ENCODE measurements at regions not wholly inside any gene's neighbourhood (a gene's known extent, or its start where the extent isn't known, plus 50 kb on each side); places are given as distances from the start of the nearest gene placed in this dataset.

DNA sequence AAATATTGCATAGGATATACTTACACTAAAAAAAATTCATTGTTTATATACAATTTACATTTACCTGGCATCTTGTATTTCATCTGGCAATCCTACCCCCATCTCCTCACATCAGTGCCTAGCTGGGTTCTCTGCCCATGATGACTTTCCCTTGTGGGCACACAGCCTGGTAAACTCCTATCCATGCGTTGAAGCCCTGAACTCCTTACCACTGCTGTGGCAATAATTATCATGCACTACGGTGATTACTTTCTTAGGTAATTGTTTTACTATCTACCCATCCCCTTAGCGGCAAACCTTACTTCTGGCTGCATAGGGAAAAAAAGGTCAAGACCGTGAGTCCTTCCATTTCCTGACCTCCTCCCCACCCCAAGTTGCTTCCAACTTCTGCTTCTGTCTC lies 63.6 kb upstream of the DAB2IP start:
- in situ Hi-C loops (cut with HindIII; ENCODE audit: extremely low pct_ligation_motif_present, low pct_unique_long_range_greater_than_20kb) (no loop called here), intact Hi-C loops (cut with micrococcal nuclease; ENCODE audit: unreplicated experiment) (no loop called here)
- Histone ChIP-seq H3K9ac (ENCODE audit: insufficient read depth, low read depth, low read length) (no peak overlapping the region), H2AFZ (ENCODE audit: low read length) (no peak overlapping the region), H3K9me3 (ENCODE audit: low read length) (no peaks in the 10 kb centered on the region), H3K27me3 (ENCODE audit: control insufficient read depth in 1 of 2, insufficient read depth in 2 of 2, low read length in 2 of 2) (peaks cover 1 to 55% of the 10 kb centered on the region in 2 experiments; a peak in 4 of 5 replicates), H3K4me3 (replicated peaks in 1 of 3; ENCODE audit: insufficient read depth in 1 of 3, low read depth in 2 of 3, low read length in 3 of 3) (no peak overlapping the region), H3K36me3 (replicated peaks in 1 of 2; ENCODE audit: control insufficient read depth in 1 of 2, insufficient read depth in 2 of 2, low read length in 2 of 2) (no peaks in the 10 kb centered on the region), H3K4me1 (ENCODE audit: insufficient read depth, low read length) (peaks cover 2% of the 10 kb centered on the region), H3K27ac (ENCODE audit: extremely low read length, insufficient read depth, low read length) (no peak overlapping the region), H3K79me2 (ENCODE audit: insufficient read depth, low read length) (no peaks in the 10 kb centered on the region), H4K20me1 (ENCODE audit: insufficient read depth, low read length) (no peaks in the 10 kb centered on the region), H3K4me2 (ENCODE audit: low read depth, low read length) (no peak overlapping the region)
- TF ChIP-seq SOX13 (IDR thresholded peaks at IDR 0.05) (no peak), SOX13 (CRISPR knock-in tag; conservative IDR thresholded peaks at IDR 0.05 in 1 of 2, IDR thresholded peaks at IDR 0.05 in 1 of 2) (no peak), SP140L (CRISPR knock-in tag; IDR thresholded peaks at IDR 0.05; ENCODE audit: borderline replicate concordance) (no peak), PCBP2 (optimal IDR thresholded peaks at IDR 0.05; ENCODE audit: low read depth, low read length, poor library complexity, severe bottlenecking) (no peak), ELF3 (CRISPR knock-in tag; IDR thresholded peaks at IDR 0.05) (no peak), ZNF670 (CRISPR knock-in tag; IDR thresholded peaks at IDR 0.05; ENCODE audit: borderline replicate concordance) (no peak), XBP1 (CRISPR knock-in tag; IDR thresholded peaks at IDR 0.05) (no peak)
- TF ChIP-seq, protein P1, sequence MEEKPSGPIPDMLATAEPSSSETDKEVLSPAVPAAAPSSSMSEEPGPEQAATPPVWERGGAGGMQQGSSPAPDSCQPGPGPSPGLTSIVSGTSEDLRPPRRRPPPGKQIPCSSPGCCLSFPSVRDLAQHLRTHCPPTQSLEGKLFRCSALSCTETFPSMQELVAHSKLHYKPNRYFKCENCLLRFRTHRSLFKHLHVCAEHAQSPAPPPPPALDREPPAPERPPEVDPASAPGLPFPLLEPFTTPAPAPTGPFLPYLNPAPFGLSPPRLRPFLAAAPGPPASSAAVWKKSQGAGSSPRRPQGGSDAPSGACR (CRISPR knock-in tag; IDR thresholded peaks at IDR 0.05): no peak
- POLR2A ChIA-PET: no interaction called here
- CTCF ChIA-PET (ENCODE audit: low intra/inter-chr PET ratio, low total read pairs): no interaction called here
- FAIRE-seq: no peak
- no peak for ATAC-seq
- BruUV-seq (replicated peaks): no TSS peak
- DNase-seq (ENCODE audit: low spot score): no peak
- WGBS (ENCODE audit: low lambda C conversion rate): 27% methylated on average over 4 of the region's 4 CpGs

DNA sequence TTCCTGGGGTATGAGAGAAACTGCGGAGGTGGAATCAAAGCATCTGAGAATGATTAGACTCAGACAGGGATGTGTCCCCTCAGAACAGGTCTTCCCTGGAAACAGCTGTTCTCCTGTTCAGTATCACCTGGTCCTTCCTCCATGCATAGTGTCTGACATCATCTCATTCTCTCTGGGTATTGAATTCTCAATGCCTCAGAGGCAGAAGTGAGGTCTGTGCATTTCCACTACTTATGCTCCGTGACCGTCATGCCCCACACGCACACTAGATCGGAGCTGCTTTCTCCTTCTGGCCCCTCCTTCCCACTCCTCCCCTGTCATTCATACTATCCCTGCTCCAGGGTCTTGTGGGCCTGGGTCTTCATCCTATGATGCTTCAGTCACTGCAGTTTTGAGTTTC lies 61.4 kb upstream of the DAB2IP start:
- no peaks in the 10 kb centered on the region for H3K36me3 ChIP-seq (replicated peaks in 1 of 2; ENCODE audit: control insufficient read depth in 1 of 2, insufficient read depth in 2 of 2, low read length in 2 of 2)
- 46% methylated on average over 5 of the region's 5 CpGs for WGBS (ENCODE audit: low lambda C conversion rate)
- POLR2A ChIA-PET: no interaction called here
- H3K27ac ChIP-seq (ENCODE audit: extremely low read length, insufficient read depth, low read length): no peak overlapping the region
- no peak overlapping the region for H2AFZ ChIP-seq (ENCODE audit: low read length)
- no peaks in the 10 kb centered on the region for H3K4me1 ChIP-seq (ENCODE audit: insufficient read depth, low read length)
- H4K20me1 ChIP-seq (ENCODE audit: insufficient read depth, low read length): no peaks in the 10 kb centered on the region
- CTCF ChIA-PET (ENCODE audit: low intra/inter-chr PET ratio, low total read pairs): no interaction called here
- H3K27me3 ChIP-seq (ENCODE audit: control insufficient read depth in 1 of 2, insufficient read depth in 2 of 2, low read length in 2 of 2): peaks cover 1 to 54% of the 10 kb centered on the region in 2 experiments; a peak in 4 of 5 replicates
- H3K9me3 ChIP-seq (ENCODE audit: low read length): no peaks in the 10 kb centered on the region
- in situ Hi-C loops (cut with HindIII; ENCODE audit: extremely low pct_ligation_motif_present, low pct_unique_long_range_greater_than_20kb): no loop called here
- no peak overlapping the region for H3K4me3 ChIP-seq (replicated peaks in 1 of 3; ENCODE audit: insufficient read depth in 1 of 3, low read depth in 2 of 3, low read length in 3 of 3)
- DNase-seq (ENCODE audit: low spot score): no peak
- H3K79me2 ChIP-seq (ENCODE audit: insufficient read depth, low read length): no peaks in the 10 kb centered on the region
- H3K4me2 ChIP-seq (ENCODE audit: low read depth, low read length): no peak overlapping the region
- no TSS peak for BruUV-seq (replicated peaks)
- intact Hi-C loops (cut with micrococcal nuclease; ENCODE audit: unreplicated experiment): no loop called here
- FAIRE-seq: no peak
- no peak overlapping the region for H3K9ac ChIP-seq (ENCODE audit: insufficient read depth, low read depth, low read length)
- no peak for ATAC-seq
- TF ChIP-seq HHEX (CRISPR knock-in tag; IDR thresholded peaks at IDR 0.05): no peak
- TF ChIP-seq, protein P2, sequence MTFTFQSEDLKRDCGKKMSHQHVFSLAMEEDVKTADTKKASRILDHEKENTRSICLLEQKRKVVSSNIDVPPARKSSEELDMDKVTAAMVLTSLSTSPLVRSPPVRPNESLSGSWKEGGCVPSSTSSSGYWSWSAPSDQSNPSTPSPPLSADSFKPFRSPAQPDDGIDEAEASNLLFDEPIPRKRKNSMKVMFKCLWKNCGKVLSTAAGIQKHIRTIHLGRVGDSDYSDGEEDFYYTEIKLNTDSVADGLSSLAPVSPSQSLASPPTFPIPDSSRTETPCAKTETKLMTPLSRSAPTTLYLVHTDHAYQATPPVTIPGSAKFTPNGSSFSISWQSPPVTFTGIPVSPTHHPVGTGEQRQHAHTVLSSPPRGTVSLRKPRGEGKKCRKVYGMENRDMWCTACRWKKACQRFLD (CRISPR knock-in tag; IDR thresholded peaks at IDR 0.05; ENCODE audit: borderline replicate concordance): no peak
- no peak for TF ChIP-seq EP300 (IDR thresholded peaks at IDR 0.05; ENCODE audit: low read depth in 2 of 2, low read length in 2 of 2)
- no peak for TF ChIP-seq EP300 (CRISPR knock-in tag; IDR thresholded peaks at IDR 0.05; ENCODE audit: borderline replicate concordance)
- TF ChIP-seq, protein P3, sequence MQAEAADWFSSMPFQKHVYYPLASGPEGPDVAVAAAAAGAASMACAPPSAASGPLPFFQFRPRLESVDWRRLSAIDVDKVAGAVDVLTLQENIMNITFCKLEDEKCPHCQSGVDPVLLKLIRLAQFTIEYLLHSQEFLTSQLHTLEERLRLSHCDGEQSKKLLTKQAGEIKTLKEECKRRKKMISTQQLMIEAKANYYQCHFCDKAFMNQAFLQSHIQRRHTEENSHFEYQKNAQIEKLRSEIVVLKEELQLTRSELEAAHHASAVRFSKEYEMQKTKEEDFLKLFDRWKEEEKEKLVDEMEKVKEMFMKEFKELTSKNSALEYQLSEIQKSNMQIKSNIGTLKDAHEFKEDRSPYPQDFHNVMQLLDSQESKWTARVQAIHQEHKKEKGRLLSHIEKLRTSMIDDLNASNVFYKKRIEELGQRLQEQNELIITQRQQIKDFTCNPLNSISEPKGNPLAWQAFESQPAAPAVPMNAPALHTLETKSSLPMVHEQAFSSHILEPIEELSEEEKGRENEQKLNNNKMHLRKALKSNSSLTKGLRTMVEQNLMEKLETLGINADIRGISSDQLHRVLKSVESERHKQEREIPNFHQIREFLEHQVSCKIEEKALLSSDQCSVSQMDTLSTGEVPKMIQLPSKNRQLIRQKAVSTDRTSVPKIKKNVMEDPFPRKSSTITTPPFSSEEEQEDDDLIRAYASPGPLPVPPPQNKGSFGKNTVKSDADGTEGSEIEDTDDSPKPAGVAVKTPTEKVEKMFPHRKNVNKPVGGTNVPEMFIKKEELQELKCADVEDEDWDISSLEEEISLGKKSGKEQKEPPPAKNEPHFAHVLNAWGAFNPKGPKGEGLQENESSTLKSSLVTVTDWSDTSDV (CRISPR knock-in tag; IDR thresholded peaks at IDR 0.05): no peak
- TF ChIP-seq TAF1 (CRISPR knock-in tag; IDR thresholded peaks at IDR 0.05): no peak
- TF ChIP-seq SIN3B (IDR thresholded peaks at IDR 0.05; ENCODE audit: low read length): no peak
- TF ChIP-seq ZMYM2 (CRISPR knock-in tag; IDR thresholded peaks at IDR 0.05): no peak
- no peak for TF ChIP-seq GABPA (IDR thresholded peaks at IDR 0.05; ENCODE audit: low read depth, low read length)
- no peak for TF ChIP-seq GABPA (CRISPR knock-in tag; IDR thresholded peaks at IDR 0.05; ENCODE audit: low read depth)
